Panc1 (cell line): ENCODE measurements at regions not wholly inside any gene's neighbourhood (a gene's known extent, or its start where the extent isn't known, plus 50 kb on each side); places are given as distances from the start of the nearest gene placed in this dataset.

Experiments
- ATAC-seq: fragments of 200-7000 bp; cut with Tn5 transposase; 2 replicates; pipeline ENCODE4 v1.9.1; 2020; ENCODE audit warnings: mild to moderate bottlenecking, moderate library complexity
- BruUV-seq: library from RNA; stranded (reverse); fragments of 400-500 nt; replicated peaks from 2 replicates; lab custom pipeline; 2021; lab: Mats Ljungman, UMichigan
- CTCF ChIA-PET: fragments of 300-600 bp; sonication (Branson Sonifier 250); formaldehyde crosslinking; loops from one replicate; lab custom pipeline; 2022; ENCODE audit warnings: antibody characterized with exemption; lab: Charles Lee
- POLR2A ChIA-PET: fragments of 300-600 bp; sonication (Branson Sonifier 250); formaldehyde crosslinking; loops from one replicate; lab custom pipeline; 2022; ENCODE audit warnings: antibody characterized with exemption; lab: Charles Lee
- DNase-seq: peaks from one replicate; pipeline ENCODE4 v3.0.0-alpha.2; 2010; ENCODE audit warnings: low read depth, low spot score
- H3K27ac ChIP-seq: 2 replicates; pipeline ENCODE4 v1.5.1; 2011; ENCODE audit warnings: mild to moderate bottlenecking, low read length, inconsistent platforms
- H3K27me3 ChIP-seq: fragments of 200-500 bp; sonication (Bioruptor generic); 2 replicates; pipeline ENCODE4 v1.6.0; 2014; ENCODE audit warnings: low read length, inconsistent platforms; ENCODE audit not compliant: control insufficient read depth, insufficient read depth
- H3K36me3 ChIP-seq: fragments of 200-500 bp; sonication (Bioruptor generic); 2 replicates; pipeline ENCODE4 v1.5.1; 2014; ENCODE audit warnings: inconsistent platforms, mild to moderate bottlenecking, low read length, moderate library complexity; ENCODE audit not compliant: control insufficient read depth, insufficient read depth
- H3K4me1 ChIP-seq: 2 replicates; pipeline ENCODE4 v1.5.1; 2011; ENCODE audit warnings: inconsistent platforms, mild to moderate bottlenecking, low read length, moderate library complexity; ENCODE audit not compliant: control insufficient read depth, insufficient read depth
- H3K4me3 ChIP-seq, 2 experiments: 2 replicates each; pipeline ENCODE4 v1.5.1; 2011 to 2012; ENCODE audit warnings: low read depth in 2 of 2, low read length in 2 of 2, mild to moderate bottlenecking in 2 of 2, inconsistent platforms in 1 of 2, moderate library complexity in 1 of 2
- H3K9me3 ChIP-seq: fragments of 200-500 bp; sonication (Bioruptor generic); 2 replicates; pipeline ENCODE4 v1.5.1; 2014; ENCODE audit warnings: low read depth, mild to moderate bottlenecking, inconsistent platforms, low read length, moderate library complexity; ENCODE audit not compliant: control insufficient read depth, insufficient read depth
- CTCF ChIP-seq: fragments of 450-650 bp; IDR thresholded peaks from 2 replicates; pipeline ENCODE4 v1.5.1; 2017; ENCODE audit warnings: mild to moderate bottlenecking
- POLR2AphosphoS5 ChIP-seq: IDR thresholded peaks from 2 replicates; pipeline ENCODE4 v1.6.1; 2012; ENCODE audit warnings: mild to moderate bottlenecking, low read depth, low read length, moderate library complexity
- SIN3A ChIP-seq: IDR thresholded peaks from 2 replicates; pipeline ENCODE4 v1.6.1; 2012; ENCODE audit warnings: low read depth, mild to moderate bottlenecking, low read length, moderate library complexity, borderline replicate concordance; ENCODE audit not compliant: insufficient read depth
- TCF7L2 ChIP-seq: IDR thresholded peaks from 2 replicates; pipeline ENCODE4 v1.6.1; 2011; ENCODE audit warnings: mild to moderate bottlenecking, low read depth, low read length, inconsistent platforms
- in situ Hi-C: cut with HindIII; loops from 2 replicates; pipeline ENCODE4 v1.10.0; 2016; ENCODE audit warnings: low sequenced_read_pairs, low pct_unique_long_range_greater_than_20kb
- intact Hi-C: fragments of 100-400 bp; cut with micrococcal nuclease; formaldehyde crosslinking; loops from one replicate; pipeline ENCODE4 v1.10.0; 2022; ENCODE audit not compliant: unreplicated experiment
- TF ChIP-seq, protein P1 (sequence below), 2 experiments: IDR thresholded peaks; 2 replicates each; pipeline ENCODE4 v1.6.1; 2011 to 2012; ENCODE audit warnings: low read depth in 2 of 2, control low read depth in 1 of 2, low read length in 1 of 2, mild to moderate bottlenecking in 1 of 2, moderate library complexity in 1 of 2; ENCODE audit not compliant: insufficient read depth in 1 of 2

GRCh38 chr17:65433592-65433991, 127.9 kb downstream of the AXIN2 start:
- in situ Hi-C loops = no loop called here
- intact Hi-C loops = no loop called here
- TF ChIP-seq SIN3A (no peak), POLR2AphosphoS5 (no peak), CTCF (no peak), TCF7L2 (no peak)
- TF ChIP-seq, protein P1, sequence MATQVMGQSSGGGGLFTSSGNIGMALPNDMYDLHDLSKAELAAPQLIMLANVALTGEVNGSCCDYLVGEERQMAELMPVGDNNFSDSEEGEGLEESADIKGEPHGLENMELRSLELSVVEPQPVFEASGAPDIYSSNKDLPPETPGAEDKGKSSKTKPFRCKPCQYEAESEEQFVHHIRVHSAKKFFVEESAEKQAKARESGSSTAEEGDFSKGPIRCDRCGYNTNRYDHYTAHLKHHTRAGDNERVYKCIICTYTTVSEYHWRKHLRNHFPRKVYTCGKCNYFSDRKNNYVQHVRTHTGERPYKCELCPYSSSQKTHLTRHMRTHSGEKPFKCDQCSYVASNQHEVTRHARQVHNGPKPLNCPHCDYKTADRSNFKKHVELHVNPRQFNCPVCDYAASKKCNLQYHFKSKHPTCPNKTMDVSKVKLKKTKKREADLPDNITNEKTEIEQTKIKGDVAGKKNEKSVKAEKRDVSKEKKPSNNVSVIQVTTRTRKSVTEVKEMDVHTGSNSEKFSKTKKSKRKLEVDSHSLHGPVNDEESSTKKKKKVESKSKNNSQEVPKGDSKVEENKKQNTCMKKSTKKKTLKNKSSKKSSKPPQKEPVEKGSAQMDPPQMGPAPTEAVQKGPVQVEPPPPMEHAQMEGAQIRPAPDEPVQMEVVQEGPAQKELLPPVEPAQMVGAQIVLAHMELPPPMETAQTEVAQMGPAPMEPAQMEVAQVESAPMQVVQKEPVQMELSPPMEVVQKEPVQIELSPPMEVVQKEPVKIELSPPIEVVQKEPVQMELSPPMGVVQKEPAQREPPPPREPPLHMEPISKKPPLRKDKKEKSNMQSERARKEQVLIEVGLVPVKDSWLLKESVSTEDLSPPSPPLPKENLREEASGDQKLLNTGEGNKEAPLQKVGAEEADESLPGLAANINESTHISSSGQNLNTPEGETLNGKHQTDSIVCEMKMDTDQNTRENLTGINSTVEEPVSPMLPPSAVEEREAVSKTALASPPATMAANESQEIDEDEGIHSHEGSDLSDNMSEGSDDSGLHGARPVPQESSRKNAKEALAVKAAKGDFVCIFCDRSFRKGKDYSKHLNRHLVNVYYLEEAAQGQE (IDR thresholded peaks at IDR 0.05; ENCODE audit: insufficient read depth in 1 of 2, low read depth in 2 of 2, low read length in 1 of 2) = no peak
- CTCF ChIA-PET = no interaction called here
- BruUV-seq = no TSS peak
- DNase-seq (no peak), ATAC-seq (no peak)
- H3K9me3 ChIP-seq = no peaks in the 10 kb centered on the region
- no peaks in the 10 kb centered on the region for H3K36me3 ChIP-seq
- no peaks in the 10 kb centered on the region for H3K27me3 ChIP-seq
- H3K4me1 ChIP-seq = no peaks in the 10 kb centered on the region
- no peak overlapping the region for H3K4me3 ChIP-seq
- POLR2A ChIA-PET = no interaction called here
- H3K27ac ChIP-seq = no peak overlapping the region

DNA sequence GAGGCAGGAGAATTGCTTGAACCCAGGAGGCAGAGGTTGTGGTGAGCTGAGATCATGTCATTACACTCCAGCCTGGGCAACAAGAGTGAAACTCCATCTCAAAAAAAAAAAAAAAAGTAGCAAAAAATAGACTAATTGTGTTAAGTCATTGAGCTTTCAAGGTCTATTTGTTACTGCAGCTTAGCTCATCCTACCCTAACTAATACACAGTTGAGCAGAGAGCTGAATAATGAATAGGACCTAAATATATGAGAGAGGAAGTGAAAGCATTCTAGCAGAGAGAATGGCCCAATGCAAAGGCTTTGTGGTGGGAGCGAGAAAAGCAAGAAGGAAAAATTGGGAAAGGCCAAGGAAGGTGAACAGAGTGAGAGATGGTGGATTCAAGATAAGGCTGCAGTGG, 128.3 kb downstream of the AXIN2 start:
- Histone ChIP-seq H3K9me3 (no peaks in the 10 kb centered on the region), H3K27me3 (no peaks in the 10 kb centered on the region), H3K36me3 (no peaks in the 10 kb centered on the region), H3K27ac (no peak overlapping the region), H3K4me3 (no peak overlapping the region), H3K4me1 (no peaks in the 10 kb centered on the region)
- intact Hi-C loops = no loop called here
- BruUV-seq = no TSS peak
- ATAC-seq (no peak), DNase-seq (no peak)
- ChIA-PET POLR2A (no interaction called here), CTCF (no interaction called here)
- no peak for TF ChIP-seq CTCF
- no peak for TF ChIP-seq POLR2AphosphoS5
- no peak for TF ChIP-seq SIN3A
- no peak for TF ChIP-seq TCF7L2
- TF ChIP-seq, protein P1 (IDR thresholded peaks at IDR 0.05; ENCODE audit: insufficient read depth in 1 of 2, low read depth in 2 of 2, low read length in 1 of 2) = no peak
- in situ Hi-C loops = no loop called here
